ENCODE measurements at regions not wholly inside any gene's neighbourhood (a gene's known extent, or its start where the extent isn't known, plus 50 kb on each side); places are given as distances from the start of the nearest gene placed in this dataset.

- H3K9ac ChIP-seq (ENCODE audit: low read depth, low read length), result no peak overlapping the region
- H4K20me1 ChIP-seq (ENCODE audit: insufficient read depth, low read length), result no peaks in the 10 kb centered on the region
- H3K4me3 ChIP-seq (ENCODE audit: low read depth in 1 of 2, low read length in 2 of 2), result no peak overlapping the region
- H3K27me3 ChIP-seq (ENCODE audit: insufficient read depth, low read length, poor library complexity), result no peaks in the 10 kb centered on the region
- H3K79me2 ChIP-seq (ENCODE audit: insufficient read depth, low read length), result no peaks in the 10 kb centered on the region
- ATAC-seq (ENCODE audit: insufficient read depth, low read depth) (no peak), DNase-seq (no peak)
- H3K36me3 ChIP-seq (ENCODE audit: insufficient read depth, low read length), result no peaks in the 10 kb centered on the region
- no peaks in the 10 kb centered on the region for H3K4me1 ChIP-seq (ENCODE audit: insufficient read depth, low read length)
- no peak overlapping the region for H3K4me2 ChIP-seq (ENCODE audit: insufficient read depth, low read length)
- no peak overlapping the region for H3K27ac ChIP-seq (ENCODE audit: low read length)
- H2AFZ ChIP-seq (ENCODE audit: low read depth, low read length), result no peak overlapping the region
- TF ChIP-seq CTCF (IDR thresholded peaks at IDR 0.05; ENCODE audit: borderline replicate concordance, extremely low read depth, low read length, poor library complexity, severe bottlenecking) (no peak), EZH2 (IDR thresholded peaks at IDR 0.05; ENCODE audit: borderline replicate concordance, low read depth, low read length, severe bottlenecking) (no peak)
- H3K9me3 ChIP-seq (ENCODE audit: insufficient read depth, low read length, severe bottlenecking), result no peaks in the 10 kb centered on the region
Observed at GRCh38 chr3:194890091-194890490, 204.4 kb downstream of the FAM43A start.

GRCh38 chr3:194893121-194893987 is 207.7 kb downstream of the FAM43A start:
- H3K9me3 ChIP-seq (ENCODE audit: insufficient read depth, low read length, severe bottlenecking), result no peaks in the 10 kb centered on the region
- H3K79me2 ChIP-seq (ENCODE audit: insufficient read depth, low read length), result no peaks in the 10 kb centered on the region
- no peaks in the 10 kb centered on the region for H4K20me1 ChIP-seq (ENCODE audit: insufficient read depth, low read length)
- no peaks in the 10 kb centered on the region for H3K36me3 ChIP-seq (ENCODE audit: insufficient read depth, low read length)
- no peak for TF ChIP-seq EZH2 (IDR thresholded peaks at IDR 0.05; ENCODE audit: borderline replicate concordance, low read depth, low read length, severe bottlenecking)
- no peak for TF ChIP-seq CTCF (IDR thresholded peaks at IDR 0.05; ENCODE audit: borderline replicate concordance, extremely low read depth, low read length, poor library complexity, severe bottlenecking)
- H3K27me3 ChIP-seq (ENCODE audit: insufficient read depth, low read length, poor library complexity), result no peaks in the 10 kb centered on the region
- DNase-seq, result no peak
- ATAC-seq (ENCODE audit: insufficient read depth, low read depth), result no peak
- no peak overlapping the region for H3K9ac ChIP-seq (ENCODE audit: low read depth, low read length)
- H2AFZ ChIP-seq (ENCODE audit: low read depth, low read length), result no peak overlapping the region
- no peaks in the 10 kb centered on the region for H3K4me1 ChIP-seq (ENCODE audit: insufficient read depth, low read length)
- no peak overlapping the region for H3K27ac ChIP-seq (ENCODE audit: low read length)
- H3K4me3 ChIP-seq (ENCODE audit: low read depth in 1 of 2, low read length in 2 of 2), result no peak overlapping the region
- H3K4me2 ChIP-seq (ENCODE audit: insufficient read depth, low read length), result no peak overlapping the region

- no peaks in the 10 kb centered on the region for H4K20me1 ChIP-seq (ENCODE audit: insufficient read depth, low read length)
- H3K9me3 ChIP-seq (ENCODE audit: insufficient read depth, low read length, severe bottlenecking), result peaks cover 2% of the 10 kb centered on the region
- no peaks in the 10 kb centered on the region for H3K79me2 ChIP-seq (ENCODE audit: insufficient read depth, low read length)
- no peaks in the 10 kb centered on the region for H3K4me1 ChIP-seq (ENCODE audit: insufficient read depth, low read length)
- no peaks in the 10 kb centered on the region for H3K27me3 ChIP-seq (ENCODE audit: insufficient read depth, low read length, poor library complexity)
- ATAC-seq (ENCODE audit: insufficient read depth, low read depth), result no peak
- no peak for DNase-seq
- H3K36me3 ChIP-seq (ENCODE audit: insufficient read depth, low read length), result no peaks in the 10 kb centered on the region
- H3K9ac ChIP-seq (ENCODE audit: low read depth, low read length), result no peak overlapping the region
- no peak overlapping the region for H3K4me2 ChIP-seq (ENCODE audit: insufficient read depth, low read length)
- H2AFZ ChIP-seq (ENCODE audit: low read depth, low read length), result no peak overlapping the region
- TF ChIP-seq EZH2 (IDR thresholded peaks at IDR 0.05; ENCODE audit: borderline replicate concordance, low read depth, low read length, severe bottlenecking), result no peak
- no peak for TF ChIP-seq CTCF (IDR thresholded peaks at IDR 0.05; ENCODE audit: borderline replicate concordance, extremely low read depth, low read length, poor library complexity, severe bottlenecking)
- no peak overlapping the region for H3K4me3 ChIP-seq (ENCODE audit: low read depth in 1 of 2, low read length in 2 of 2)
- H3K27ac ChIP-seq (ENCODE audit: low read length), result no peak overlapping the region
Observed at GRCh38 chr3:194894538-194894937, 208.9 kb downstream of the FAM43A start.
